ENCODE measurements at regions not wholly inside any gene's neighbourhood (a gene's known extent, or its start where the extent isn't known, plus 50 kb on each side); places are given as distances from the start of the nearest gene placed in this dataset.

DNA sequence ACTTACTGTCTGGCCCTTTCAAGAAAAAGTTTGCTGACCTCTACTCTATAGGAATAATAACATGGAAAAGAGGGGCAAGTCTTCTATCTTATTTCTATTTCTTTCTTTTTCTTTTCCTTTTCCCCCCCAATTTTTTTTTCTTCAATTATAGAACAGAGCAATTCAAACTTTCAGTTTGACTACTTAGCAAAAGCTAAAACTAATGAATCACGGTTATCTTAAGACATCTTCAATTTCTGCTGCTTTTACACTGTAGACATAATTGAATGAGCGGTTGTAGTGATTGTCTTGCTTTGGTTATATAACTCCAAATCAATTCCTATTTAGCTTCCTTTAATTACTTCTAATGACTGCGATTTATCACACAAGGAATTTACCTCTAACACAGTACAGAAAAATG lies 74.3 kb upstream of the P2RY1 start:
- H3K18ac ChIP-seq (ENCODE audit: insufficient read length, low read depth, low read length) = no peak overlapping the region
- no peak overlapping the region for H2AFZ ChIP-seq (ENCODE audit: low read length)
- H2BK12ac ChIP-seq (ENCODE audit: insufficient read length, low read depth, low read length) = no peak overlapping the region
- no CpG with 5 or more reads among the region's 3 CpGs for whole genome bisulfite sequencing (ENCODE audit: extremely low coverage, insufficient read length, low lambda C conversion rate)
- H3T11ph ChIP-seq (ENCODE audit: low read length) = no peak overlapping the region
- no peak for DNase-seq
- H4K20me1 ChIP-seq (ENCODE audit: control insufficient read depth, insufficient read depth, insufficient read length) = no peaks in the 10 kb centered on the region
- H2BK20ac ChIP-seq (ENCODE audit: low read depth, low read length, poor library complexity, severe bottlenecking) = no peak overlapping the region
- no peak overlapping the region for H2AK5ac ChIP-seq (ENCODE audit: insufficient read length, low read length)
- H3K27me3 ChIP-seq (ENCODE audit: insufficient read depth, low read length) = no peaks in the 10 kb centered on the region
- H3K9me3 ChIP-seq (ENCODE audit: control insufficient read depth, low read depth, low read length) = no peaks in the 10 kb centered on the region
- no peak overlapping the region for H3K27ac ChIP-seq (ENCODE audit: insufficient read length, low read depth, low read length)
- H2BK120ac ChIP-seq (ENCODE audit: low read depth, low read length, poor library complexity, severe bottlenecking) = no peak overlapping the region
- no peak overlapping the region for H2BK15ac ChIP-seq (ENCODE audit: low read depth, low read length)
- H4K8ac ChIP-seq (replicated peaks; ENCODE audit: insufficient read length, low read depth, low read length) = no peak overlapping the region
- H3K9ac ChIP-seq (ENCODE audit: extremely low read depth, insufficient read length, low read length) = no peak overlapping the region
- no peak overlapping the region for H3K4ac ChIP-seq (ENCODE audit: low read depth, low read length)
- H4K5ac ChIP-seq (ENCODE audit: insufficient read length, low read depth, low read length) = no peak overlapping the region
- Mint-ChIP-seq H3K27ac (no peak overlapping the region), H3K4me3 (no peak overlapping the region), H3K9me3 (peaks cover 9 to 11% of the 10 kb centered on the region in 2 experiments; a peak in 4 of 5 replicates), H3K27me3 (ENCODE audit: low read depth) (no peaks in the 10 kb centered on the region), H3K36me3 (ENCODE audit: insufficient read depth in 1 of 3, low read depth in 3 of 3) (peaks cover 2 to 14% (median 7%) of the 10 kb centered on the region in 3 experiments; a peak in 5 of 7 replicates), H3K4me1 (peaks cover 0 to 3% of the 10 kb centered on the region in 2 experiments; a peak in 2 of 4 replicates)
- no peak overlapping the region for H2BK5ac ChIP-seq (ENCODE audit: insufficient read length, low read length)
- H3K23me2 ChIP-seq (ENCODE audit: insufficient read length, low read depth, low read length, poor library complexity, severe bottlenecking) = no peaks in the 10 kb centered on the region
- H3K23ac ChIP-seq (ENCODE audit: insufficient read length, low read depth, low read length) = no peak overlapping the region
- no peaks in the 10 kb centered on the region; the same call in 1 of the 2 replicates for H3K4me1 ChIP-seq (ENCODE audit: insufficient read depth, low read length)
- H3K79me2 ChIP-seq (ENCODE audit: insufficient read depth, low read length) = no peaks in the 10 kb centered on the region
- H3K56ac ChIP-seq (ENCODE audit: insufficient read length, low read depth, low read length) = no peak overlapping the region
- no peak overlapping the region for H3K4me2 ChIP-seq (ENCODE audit: insufficient read depth, insufficient read length, low read length)
- H4K91ac ChIP-seq (ENCODE audit: insufficient read length, low read depth, low read length) = no peak overlapping the region
- H3K79me1 ChIP-seq (ENCODE audit: insufficient read depth, low read depth, low read length, poor library complexity, severe bottlenecking) = no peaks in the 10 kb centered on the region
- no peak for TF ChIP-seq CTCF (conservative IDR thresholded peaks at IDR 0.05)
- no peak overlapping the region for H3K14ac ChIP-seq (ENCODE audit: insufficient read depth, low read length)

All from H9 (cell line).